GM12864 (cell line): ENCODE measurements at regions not wholly inside any gene's neighbourhood (a gene's known extent, or its start where the extent isn't known, plus 50 kb on each side); places are given as distances from the start of the nearest gene placed in this dataset.

Experiments
- DNase-seq: peaks from one replicate; pipeline ENCODE4 v3.0.0-alpha.2; 2011; ENCODE audit warnings: low read depth
- H3K4me3 ChIP-seq: 2 replicates; pipeline ENCODE4 v1.5.1; 2011; ENCODE audit warnings: mild to moderate bottlenecking, low read depth, low read length, control low read depth
- TF ChIP-seq, protein P1 (sequence below): IDR thresholded peaks from 2 replicates; pipeline ENCODE4 v1.5.1; 2011; ENCODE audit warnings: low read depth, mild to moderate bottlenecking, moderate library complexity, low read length, control low read depth, inconsistent platforms; ENCODE audit errors: missing control alignments

DNA sequence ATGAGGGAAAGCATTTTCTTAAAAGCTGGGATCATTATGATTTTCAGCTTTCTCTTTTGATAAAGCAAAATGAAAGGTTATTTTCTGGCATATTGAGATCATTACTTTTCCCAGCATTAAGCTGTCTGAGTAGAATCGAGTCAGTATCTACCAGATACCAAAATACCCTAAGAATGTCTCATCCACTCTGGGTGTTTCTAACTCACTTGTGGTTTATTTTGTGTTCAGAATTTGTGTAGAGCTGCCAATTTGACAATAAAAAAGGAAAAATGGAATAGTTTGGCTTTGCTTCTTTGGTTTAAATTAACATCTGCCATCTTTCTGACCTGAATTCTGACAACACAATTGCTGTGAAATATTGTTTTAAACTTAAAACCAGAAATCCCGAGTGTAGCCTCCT lies 438.7 kb upstream of the ARGLU1 start:
- TF ChIP-seq, protein P1, sequence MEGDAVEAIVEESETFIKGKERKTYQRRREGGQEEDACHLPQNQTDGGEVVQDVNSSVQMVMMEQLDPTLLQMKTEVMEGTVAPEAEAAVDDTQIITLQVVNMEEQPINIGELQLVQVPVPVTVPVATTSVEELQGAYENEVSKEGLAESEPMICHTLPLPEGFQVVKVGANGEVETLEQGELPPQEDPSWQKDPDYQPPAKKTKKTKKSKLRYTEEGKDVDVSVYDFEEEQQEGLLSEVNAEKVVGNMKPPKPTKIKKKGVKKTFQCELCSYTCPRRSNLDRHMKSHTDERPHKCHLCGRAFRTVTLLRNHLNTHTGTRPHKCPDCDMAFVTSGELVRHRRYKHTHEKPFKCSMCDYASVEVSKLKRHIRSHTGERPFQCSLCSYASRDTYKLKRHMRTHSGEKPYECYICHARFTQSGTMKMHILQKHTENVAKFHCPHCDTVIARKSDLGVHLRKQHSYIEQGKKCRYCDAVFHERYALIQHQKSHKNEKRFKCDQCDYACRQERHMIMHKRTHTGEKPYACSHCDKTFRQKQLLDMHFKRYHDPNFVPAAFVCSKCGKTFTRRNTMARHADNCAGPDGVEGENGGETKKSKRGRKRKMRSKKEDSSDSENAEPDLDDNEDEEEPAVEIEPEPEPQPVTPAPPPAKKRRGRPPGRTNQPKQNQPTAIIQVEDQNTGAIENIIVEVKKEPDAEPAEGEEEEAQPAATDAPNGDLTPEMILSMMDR = no peak

DNA sequence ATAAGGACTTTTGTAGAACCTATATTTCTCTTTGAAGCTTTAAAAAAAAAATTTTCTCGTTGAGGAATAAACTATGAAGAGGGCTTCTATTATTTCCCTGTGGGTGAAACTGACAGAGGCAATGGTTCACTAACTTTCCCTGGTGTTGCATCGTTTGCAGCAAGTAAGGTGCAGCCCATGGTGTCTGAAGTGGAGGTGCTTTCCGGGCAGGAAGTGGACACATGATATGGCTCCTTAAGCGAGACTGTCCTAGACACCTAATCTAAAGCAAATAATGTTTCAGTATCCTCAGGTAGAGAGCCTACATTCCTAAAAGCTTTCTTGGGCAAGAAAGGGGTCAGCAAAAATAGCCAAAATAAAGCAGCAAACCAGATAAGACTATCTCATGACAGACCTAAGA lies 437.6 kb upstream of the ARGLU1 start:
- no peak for DNase-seq
- TF ChIP-seq, protein P1 = no peak
- H3K4me3 ChIP-seq = no peak overlapping the region

More for the DNA sequence above, 438.7 kb upstream of the ARGLU1 start:
- no peak overlapping the region for H3K4me3 ChIP-seq
- DNase-seq = no peak

DNA sequence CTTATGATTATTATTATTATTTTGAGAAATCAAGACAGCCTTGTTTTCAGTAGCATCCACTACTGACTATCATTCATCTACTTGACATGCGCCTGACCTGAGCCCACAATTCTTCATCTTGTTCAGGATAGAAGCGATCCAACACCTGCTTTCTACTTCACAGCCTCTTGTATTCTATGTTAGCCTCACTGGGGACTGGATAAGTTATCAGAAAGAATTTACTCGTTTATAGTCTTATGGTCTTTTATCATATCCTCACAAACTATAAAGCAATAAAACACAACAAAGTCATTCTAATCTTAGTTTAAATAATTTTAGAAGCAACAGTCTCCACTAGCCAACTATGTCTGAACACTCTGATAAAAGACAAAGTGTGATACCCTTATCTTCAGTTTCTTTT lies 436.0 kb upstream of the ARGLU1 start:
- no peak for DNase-seq
- TF ChIP-seq, protein P1 = no peak
- H3K4me3 ChIP-seq = no peak overlapping the region

GRCh38 chr13:106998664-106999063 lies 430.7 kb upstream of the ARGLU1 start:
- TF ChIP-seq, protein P1 = no peak
- H3K4me3 ChIP-seq = no peak overlapping the region
- no peak for DNase-seq

DNA sequence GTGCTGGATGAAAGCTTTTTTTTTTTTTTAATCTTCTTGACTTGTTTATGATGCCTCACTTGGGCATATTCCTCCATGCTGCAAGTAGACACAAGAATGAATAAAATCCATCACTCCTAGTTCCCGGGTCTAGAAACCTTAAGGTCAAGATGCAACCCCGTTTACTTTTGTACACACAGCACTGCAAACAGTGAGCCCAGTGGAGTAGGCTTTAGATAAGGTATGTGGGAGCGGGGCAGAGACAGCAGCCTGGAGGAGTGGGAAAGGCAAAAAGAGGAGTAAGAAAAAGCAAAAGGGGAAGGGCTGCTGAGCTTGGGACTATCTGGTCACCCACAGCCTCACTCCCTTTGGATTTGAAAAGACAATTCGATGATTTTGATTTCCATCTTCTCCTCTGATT lies 429.8 kb upstream of the ARGLU1 start:
- DNase-seq = no peak
- TF ChIP-seq, protein P1 = no peak
- no peak overlapping the region for H3K4me3 ChIP-seq

DNA sequence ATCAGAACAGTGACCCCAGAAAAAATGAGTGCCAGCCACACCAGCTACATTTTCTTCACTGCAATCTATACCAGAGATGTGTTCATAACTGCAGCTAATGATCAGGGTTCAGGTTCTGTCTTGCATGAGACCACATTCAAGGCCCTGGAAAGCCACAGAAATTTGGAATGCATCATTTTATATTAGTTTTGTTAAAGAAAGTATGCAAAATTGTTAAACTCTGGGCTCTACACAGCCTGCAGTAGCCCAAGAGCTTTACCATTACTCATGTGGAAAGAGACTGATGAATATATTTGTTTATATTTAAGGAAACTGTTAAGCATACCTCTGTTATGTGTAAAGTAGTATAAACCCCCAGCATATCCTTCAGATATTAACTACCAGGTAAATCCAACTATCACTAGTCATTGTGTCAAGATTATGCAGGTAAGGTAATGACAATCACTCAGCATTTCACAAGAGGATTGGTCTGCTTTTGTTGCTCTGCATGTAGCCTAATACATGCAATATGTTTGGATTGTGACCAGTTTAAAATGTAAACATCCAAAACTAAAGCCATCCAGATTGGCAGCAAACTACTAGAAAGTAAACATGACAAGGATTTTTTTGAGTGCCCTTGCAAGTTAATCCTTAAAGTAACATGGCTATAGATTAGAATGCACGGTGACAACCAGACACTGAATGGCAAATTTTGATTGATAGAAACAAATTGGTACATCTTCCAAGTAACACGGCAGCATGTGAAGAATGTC lies 429.1 kb upstream of the ARGLU1 start:
- no peak for DNase-seq
- no peak overlapping the region for H3K4me3 ChIP-seq
- TF ChIP-seq, protein P1 = no peak

- TF ChIP-seq, protein P1 = no peak
- no peak overlapping the region for H3K4me3 ChIP-seq
- DNase-seq = no peak
Observed at GRCh38 chr13:106990594-106990993, 422.7 kb upstream of the ARGLU1 start.
